Epidermal melanocyte (primary cell): ENCODE measurements at regions not wholly inside any gene's neighbourhood (a gene's known extent, or its start where the extent isn't known, plus 50 kb on each side); places are given as distances from the start of the nearest gene placed in this dataset.
"Not testable (repeated sequence)": the region's sequence is repeated elsewhere in the genome, so short reads cannot be mapped to it uniquely, and the experiment has no call there.

Source experiments
- DNase-seq: peaks from one replicate; pipeline ENCODE4 v3.0.0; 2011; ENCODE audit warnings: low spot score; ENCODE audit not compliant: insufficient read length

- no peak for DNase-seq
These were observed 55.0 kb upstream of the CXXC4 start for GRCh38 chr4:104549736-104550135.

GRCh38 chr4:104559502-104559901 lies 64.8 kb upstream of the CXXC4 start:
- no peak for DNase-seq

- no peak for DNase-seq
These were observed 76.6 kb upstream of the CXXC4 start for GRCh38 chr4:104571341-104571740.

DNA sequence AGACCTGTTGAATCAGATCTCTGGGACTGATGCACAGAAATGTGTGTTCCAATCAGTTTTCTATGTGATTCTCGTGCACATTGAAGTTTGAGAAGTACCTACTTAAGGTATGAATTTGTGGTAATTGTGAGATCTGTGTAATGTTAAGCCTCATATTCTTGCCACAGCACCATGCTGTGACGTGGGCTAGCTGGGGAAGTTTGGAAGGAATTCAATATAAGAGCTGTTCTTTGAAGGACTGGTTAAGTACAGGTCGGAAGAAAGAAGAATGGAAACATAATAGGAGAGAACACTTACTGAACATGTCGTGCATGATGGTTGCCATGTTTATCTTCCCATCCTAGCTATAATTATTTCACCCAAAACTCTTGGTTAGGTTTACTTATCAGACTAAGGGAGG lies 79.7 kb upstream of the CXXC4 start:
- no peak for DNase-seq

- no peak for DNase-seq
These were observed 80.6 kb upstream of the CXXC4 start for GRCh38 chr4:104575278-104575677.

- no peak for DNase-seq
These were observed 82.7 kb upstream of the CXXC4 start for GRCh38 chr4:104577405-104577804.

- not testable (repeated sequence) for DNase-seq
These were observed 86.8 kb upstream of the CXXC4 start for GRCh38 chr4:104581476-104581875.

GRCh38 chr4:104582056-104582455 lies 87.4 kb upstream of the CXXC4 start:
- not testable (repeated sequence) for DNase-seq

DNA sequence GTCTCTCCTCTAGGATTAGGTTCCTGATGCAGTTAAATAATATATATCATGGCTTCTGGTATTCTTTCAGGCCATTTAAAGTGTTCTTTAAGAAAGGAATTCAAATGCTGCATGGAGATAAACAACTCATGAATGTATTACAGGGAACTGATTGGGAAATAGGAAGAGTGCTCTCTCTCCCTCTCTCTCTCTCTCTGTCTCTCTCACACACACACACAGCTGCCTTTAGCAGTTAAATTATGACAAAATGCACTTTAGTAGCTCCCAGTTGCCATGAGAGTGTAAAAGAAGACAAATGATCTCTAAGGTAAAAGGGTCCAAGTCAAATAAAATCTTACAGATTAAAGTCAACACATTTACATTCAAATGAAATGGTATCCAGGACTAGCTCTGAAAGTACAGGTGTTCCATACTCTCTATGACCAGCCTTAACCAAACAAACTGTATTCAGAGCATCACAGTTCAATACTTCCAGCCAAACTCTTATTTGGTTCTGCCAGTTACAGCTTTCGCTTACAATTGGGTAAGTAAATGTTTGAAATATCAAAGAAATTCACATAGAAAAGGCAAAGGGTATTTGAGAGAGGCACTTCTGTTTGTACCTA lies 94.7 kb upstream of the CXXC4 start:
- DNase-seq: no peak

GRCh38 chr4:104591510-104591911 lies 96.8 kb upstream of the CXXC4 start:
- DNase-seq: no peak

- no peak for DNase-seq
These were observed 97.5 kb upstream of the CXXC4 start for GRCh38 chr4:104592183-104592582.

DNA sequence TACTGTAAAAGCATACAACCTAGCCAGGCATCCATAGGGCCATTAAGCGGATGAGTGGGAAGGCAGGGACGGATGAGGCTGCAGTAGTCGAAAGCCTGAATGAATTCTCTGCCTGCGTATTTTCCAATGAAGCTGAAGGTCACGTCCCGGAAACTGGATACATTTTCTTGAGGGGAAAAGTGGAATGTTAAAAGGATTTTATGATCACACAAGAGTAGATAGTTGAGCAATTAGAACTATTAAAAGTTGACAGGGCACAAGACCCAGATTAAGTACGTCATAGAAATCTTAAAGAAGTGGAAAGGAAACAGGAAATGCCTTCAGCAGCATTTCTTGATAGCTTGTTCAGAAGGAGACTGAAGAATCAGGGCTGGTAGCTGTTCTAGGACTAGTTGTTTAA lies 98.3 kb upstream of the CXXC4 start:
- DNase-seq: no peak

DNA sequence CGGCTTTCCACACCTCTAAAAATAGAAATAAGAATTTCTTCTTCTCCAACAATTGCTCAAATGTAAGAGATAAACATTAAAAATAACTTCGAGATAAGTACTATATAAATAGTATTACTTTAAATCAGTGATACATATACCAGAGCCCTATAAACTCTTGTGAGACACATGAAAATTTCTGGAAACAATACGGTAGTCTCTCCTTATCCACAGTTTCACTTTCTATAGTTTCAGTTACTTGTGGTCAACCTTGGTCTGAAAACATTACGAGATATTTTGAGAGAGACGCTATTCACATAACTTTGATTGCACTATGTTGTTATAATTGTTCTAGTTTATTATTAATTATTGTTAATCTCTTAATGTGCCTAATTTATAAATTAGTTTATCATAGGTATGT lies 101.5 kb upstream of the CXXC4 start:
- DNase-seq: no peak

DNA sequence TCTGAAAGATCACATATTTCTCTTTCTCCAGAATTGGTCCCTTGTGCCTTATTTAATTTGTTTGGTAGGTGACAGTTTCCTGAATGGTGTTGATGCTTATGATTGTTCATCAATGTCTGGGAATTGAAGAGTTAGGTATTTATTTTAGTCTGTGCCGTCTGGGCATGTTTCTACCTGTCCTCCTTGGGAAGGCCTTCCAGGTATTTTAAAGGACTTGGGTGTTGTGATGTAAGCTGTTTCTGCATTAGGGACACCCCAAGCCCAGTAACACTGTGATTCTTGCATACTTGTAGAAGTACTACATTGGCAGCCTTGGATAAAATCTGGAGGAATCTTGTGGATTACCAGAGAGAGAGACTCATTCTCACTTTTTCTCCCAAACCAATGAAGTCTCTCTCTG lies 120.8 kb upstream of the CXXC4 start:
- DNase-seq: no peak

GRCh38 chr4:104615926-104616325 lies 121.2 kb upstream of the CXXC4 start:
- DNase-seq: no peak

DNA sequence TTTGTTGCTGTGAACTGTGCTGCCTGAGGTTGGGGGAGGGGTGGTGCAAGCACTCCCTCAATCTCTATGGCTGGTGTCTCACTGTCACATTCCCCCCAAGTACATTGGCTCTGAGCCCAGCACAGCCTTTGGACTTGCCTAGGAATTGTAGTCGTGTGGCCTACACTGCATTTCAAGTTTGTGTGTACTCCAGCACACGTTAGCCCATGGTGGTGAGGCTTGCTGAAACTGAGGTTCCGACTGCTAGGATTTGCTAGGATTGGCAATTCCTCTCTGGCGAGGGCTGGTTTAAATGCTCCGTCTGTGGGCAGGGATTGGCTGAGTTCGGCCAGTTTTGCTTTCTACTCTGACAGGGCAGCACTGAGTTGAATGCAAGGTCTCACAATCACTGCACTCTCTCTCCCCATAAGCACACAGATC lies 121.7 kb upstream of the CXXC4 start:
- DNase-seq: no peak

DNA sequence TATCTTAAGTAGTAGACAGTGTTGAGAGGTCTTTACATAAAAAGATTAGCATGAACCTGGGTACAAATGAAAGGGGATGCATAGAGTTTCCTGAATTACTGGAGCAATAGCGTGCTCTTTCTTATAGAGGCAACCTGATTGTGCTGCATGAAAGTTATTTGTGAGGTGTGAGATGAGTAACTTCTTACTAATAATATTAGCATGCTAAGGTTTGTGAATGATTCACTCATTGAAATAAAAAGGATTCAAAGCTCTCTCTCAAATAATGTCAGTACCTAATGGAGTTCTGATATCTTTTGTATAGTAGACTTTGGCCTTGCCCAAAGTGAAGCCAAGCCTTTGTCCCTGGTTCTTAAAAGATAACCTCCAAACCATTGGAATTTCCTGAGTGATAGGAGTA lies 131.0 kb upstream of the CXXC4 start:
- DNase-seq: no peak

DNA sequence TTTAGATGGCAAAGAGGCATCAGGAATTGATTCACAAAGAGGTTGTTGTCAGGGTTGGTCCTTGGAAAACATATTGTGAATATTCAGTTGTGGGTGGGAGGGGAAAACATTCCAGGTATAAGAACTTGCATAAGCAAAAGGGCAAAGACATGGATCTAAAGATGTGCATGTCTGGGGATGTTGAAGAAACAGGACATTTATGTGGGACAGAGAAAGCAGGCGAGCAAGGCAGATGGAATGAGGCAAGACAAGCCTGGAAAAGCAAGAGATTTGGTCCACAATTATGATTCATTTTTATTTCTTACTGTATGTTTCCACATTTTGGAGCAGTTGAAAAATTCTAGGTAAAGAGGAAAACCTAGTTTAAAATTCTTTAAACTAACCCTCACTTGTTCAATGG lies 134.9 kb upstream of the CXXC4 start:
- no peak for DNase-seq

GRCh38 chr4:104630272-104630671 lies 135.6 kb upstream of the CXXC4 start:
- DNase-seq: no peak

- DNase-seq: no peak
These were observed 136.3 kb upstream of the CXXC4 start for GRCh38 chr4:104631000-104631399.

GRCh38 chr4:104641418-104641817 lies 146.7 kb upstream of the CXXC4 start:
- DNase-seq: no peak

DNA sequence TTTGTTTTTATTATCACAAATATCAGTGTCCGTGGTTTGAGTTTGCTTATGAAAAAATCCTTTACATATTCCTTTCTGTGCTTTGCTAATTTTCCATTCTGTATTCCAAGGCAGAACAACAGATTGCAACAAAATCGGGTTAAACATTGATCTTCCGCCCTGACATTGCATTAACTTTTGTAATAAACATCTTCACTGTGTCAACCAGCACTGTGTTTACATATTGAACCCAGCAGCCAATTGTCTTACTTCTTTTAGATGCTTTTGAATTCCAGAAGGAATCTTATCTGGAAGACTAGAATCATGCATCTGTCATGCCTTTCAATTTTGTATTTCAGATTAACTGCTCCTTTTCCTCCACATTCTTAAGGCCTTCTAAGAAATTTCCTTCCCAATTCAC lies 147.8 kb upstream of the CXXC4 start:
- no peak for DNase-seq

- no peak for DNase-seq
These were observed 149.1 kb upstream of the CXXC4 start for GRCh38 chr4:104643805-104644204.

DNA sequence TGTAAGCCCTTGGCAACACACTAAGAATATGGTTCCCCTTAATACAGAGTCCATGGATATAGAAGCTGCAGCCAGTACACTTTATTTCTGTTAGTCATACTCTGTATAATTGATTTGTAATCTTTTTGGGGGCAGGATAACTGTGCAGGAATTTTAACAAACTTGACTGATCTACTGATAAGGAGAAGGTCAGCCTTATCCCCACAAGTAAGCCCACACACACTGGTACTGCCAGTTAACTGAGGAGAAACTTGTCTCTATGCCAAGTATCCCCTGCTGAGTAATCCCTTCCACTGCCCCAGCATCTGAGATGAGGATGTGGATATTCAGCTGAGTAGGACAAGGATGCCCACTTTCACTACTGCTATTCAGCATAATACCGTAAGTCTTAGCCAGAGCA lies 154.9 kb upstream of the CXXC4 start:
- DNase-seq: no peak
